SU-DHL-6 (cell line): ENCODE measurements at regions not wholly inside any gene's neighbourhood (a gene's known extent, or its start where the extent isn't known, plus 50 kb on each side); places are given as distances from the start of the nearest gene placed in this dataset.

ENCODE experiments used
- H2AFZ ChIP-seq: fragments of 200-600 bp; sonication (generic); 2 replicates; pipeline ENCODE4 v1.6.1; 2014; ENCODE audit warnings: low read depth, mild to moderate bottlenecking, moderate library complexity, mixed read lengths, antibody characterized with exemption, low read length; ENCODE audit not compliant: severe bottlenecking
- H3F3A ChIP-seq: fragments of 200-600 bp; shearing (Covaris generic); 2 replicates; pipeline ENCODE4 v1.6.0; 2016; ENCODE audit warnings: antibody characterized with exemption, mild to moderate bottlenecking; ENCODE audit not compliant: insufficient read depth
- H3K27ac ChIP-seq: fragments of 200-600 bp; sonication (generic); 2 replicates; pipeline ENCODE4 v1.5.1; 2016; ENCODE audit warnings: low read depth, mild to moderate bottlenecking, low read length, moderate library complexity, mixed read lengths
- H3K27me3 ChIP-seq: fragments of 200-600 bp; sonication (generic), shearing (Covaris generic); 2 replicates; pipeline ENCODE4 v1.6.0; 2014; ENCODE audit warnings: mild to moderate bottlenecking, low read length
- H3K36me3 ChIP-seq: fragments of 200-600 bp; sonication (generic); 2 replicates; pipeline ENCODE4 v1.6.1; 2014; ENCODE audit warnings: mild to moderate bottlenecking, low read length, mixed read lengths
- H3K4me2 ChIP-seq: fragments of 300-600, 200-600 bp; shearing (Covaris generic), sonication (generic); 2 replicates; pipeline ENCODE4 v1.6.0; 2014; ENCODE audit warnings: low read length, low read depth, mild to moderate bottlenecking; ENCODE audit not compliant: poor library complexity, severe bottlenecking
- H3K4me3 ChIP-seq: fragments of 200-600 bp; sonication (generic); 2 replicates; pipeline ENCODE4 v1.5.1; 2014; ENCODE audit warnings: antibody characterized with exemption, low read length, mild to moderate bottlenecking, mixed read lengths; ENCODE audit not compliant: insufficient read depth, poor library complexity, severe bottlenecking
- H3K79me2 ChIP-seq: fragments of 200-600 bp; sonication (generic); 2 replicates; pipeline ENCODE4 v1.6.1; 2014; ENCODE audit warnings: mild to moderate bottlenecking, low read length, moderate library complexity; ENCODE audit not compliant: insufficient read depth
- H3K9ac ChIP-seq: fragments of 200-600 bp; sonication (generic); 2 replicates; pipeline ENCODE4 v1.7.0; 2014; ENCODE audit warnings: mild to moderate bottlenecking, low read length
- H3K9me2 ChIP-seq: fragments of 200-600 bp; sonication (generic); replicated peaks from 2 replicates; pipeline ENCODE4 v1.6.1; 2014; ENCODE audit warnings: low read length; ENCODE audit not compliant: insufficient read depth
- H3K9me3 ChIP-seq: fragments of 200-600 bp; sonication (generic); 2 replicates; pipeline ENCODE4 v1.6.1; 2014; ENCODE audit warnings: low read length, mixed read lengths; ENCODE audit not compliant: insufficient read depth
- H4K20me1 ChIP-seq: fragments of 200-600 bp; sonication (generic); 2 replicates; pipeline ENCODE4 v1.6.1; 2014; ENCODE audit warnings: low read depth, mild to moderate bottlenecking, antibody characterized with exemption, low read length, moderate library complexity, mixed read lengths
- EZH2phosphoT487 ChIP-seq: fragments of 200-600 bp; sonication (generic), shearing (Covaris generic); conservative IDR thresholded peaks from 2 replicates; pipeline ENCODE4 v1.6.1; 2018; ENCODE audit warnings: mild to moderate bottlenecking, antibody characterized with exemption, low read length, moderate library complexity, mixed read lengths
- TF ChIP-seq, protein P1 (sequence below): fragments of 200-600 bp; sonication (generic); IDR thresholded peaks from one replicate; pipeline ENCODE4 v1.5.1; 2017; ENCODE audit warnings: antibody characterized with exemption, mild to moderate bottlenecking, low read length, moderate library complexity; ENCODE audit not compliant: insufficient read depth, poor library complexity, severe bottlenecking

GRCh38 chr14:88998027-88998426 lies 173.6 kb downstream of the TTC8 start:
- no peak overlapping the region for H3K27ac ChIP-seq
- H3K27me3 ChIP-seq, result no peaks in the 10 kb centered on the region
- H3K36me3 ChIP-seq, result no peaks in the 10 kb centered on the region
- no peak overlapping the region for H3K4me3 ChIP-seq
- TF ChIP-seq, protein P1, sequence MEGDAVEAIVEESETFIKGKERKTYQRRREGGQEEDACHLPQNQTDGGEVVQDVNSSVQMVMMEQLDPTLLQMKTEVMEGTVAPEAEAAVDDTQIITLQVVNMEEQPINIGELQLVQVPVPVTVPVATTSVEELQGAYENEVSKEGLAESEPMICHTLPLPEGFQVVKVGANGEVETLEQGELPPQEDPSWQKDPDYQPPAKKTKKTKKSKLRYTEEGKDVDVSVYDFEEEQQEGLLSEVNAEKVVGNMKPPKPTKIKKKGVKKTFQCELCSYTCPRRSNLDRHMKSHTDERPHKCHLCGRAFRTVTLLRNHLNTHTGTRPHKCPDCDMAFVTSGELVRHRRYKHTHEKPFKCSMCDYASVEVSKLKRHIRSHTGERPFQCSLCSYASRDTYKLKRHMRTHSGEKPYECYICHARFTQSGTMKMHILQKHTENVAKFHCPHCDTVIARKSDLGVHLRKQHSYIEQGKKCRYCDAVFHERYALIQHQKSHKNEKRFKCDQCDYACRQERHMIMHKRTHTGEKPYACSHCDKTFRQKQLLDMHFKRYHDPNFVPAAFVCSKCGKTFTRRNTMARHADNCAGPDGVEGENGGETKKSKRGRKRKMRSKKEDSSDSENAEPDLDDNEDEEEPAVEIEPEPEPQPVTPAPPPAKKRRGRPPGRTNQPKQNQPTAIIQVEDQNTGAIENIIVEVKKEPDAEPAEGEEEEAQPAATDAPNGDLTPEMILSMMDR, result no peak
- TF ChIP-seq EZH2phosphoT487, result no peak
- no peaks in the 10 kb centered on the region for H3K9me2 ChIP-seq
- H3K9me3 ChIP-seq, result no peaks in the 10 kb centered on the region
- no peak overlapping the region for H3K9ac ChIP-seq
- no peak overlapping the region for H3K4me2 ChIP-seq
- H3K79me2 ChIP-seq, result no peaks in the 10 kb centered on the region
- no peaks in the 10 kb centered on the region for H4K20me1 ChIP-seq
- H3F3A ChIP-seq, result no peaks in the 10 kb centered on the region
- H2AFZ ChIP-seq, result no peak overlapping the region

- no peak overlapping the region for H3K9ac ChIP-seq
- TF ChIP-seq, protein P1, result no peak
- TF ChIP-seq EZH2phosphoT487, result no peak
Measured at GRCh38 chr14:88999137-88999536, 174.7 kb downstream of the TTC8 start.

GRCh38 chr14:89000007-89000942 lies 175.8 kb downstream of the TTC8 start:
- H3K27ac ChIP-seq, result no peak overlapping the region
- no peak overlapping the region for H3K9ac ChIP-seq
- no peaks in the 10 kb centered on the region for H3K9me2 ChIP-seq

More at GRCh38 chr14:88999137-88999536, 174.7 kb downstream of the TTC8 start:
- Histone ChIP-seq H3K4me3 (no peak overlapping the region), H3K79me2 (no peaks in the 10 kb centered on the region), H3K9me3 (no peaks in the 10 kb centered on the region), H2AFZ (no peak overlapping the region), H3K27me3 (no peaks in the 10 kb centered on the region), H3K4me2 (no peak overlapping the region), H3K36me3 (no peaks in the 10 kb centered on the region), H4K20me1 (no peaks in the 10 kb centered on the region), H3F3A (no peaks in the 10 kb centered on the region), H3K27ac (no peak overlapping the region), H3K9me2 (no peaks in the 10 kb centered on the region)

More at GRCh38 chr14:89000007-89000942, 175.8 kb downstream of the TTC8 start:
- Histone ChIP-seq H3K4me2 (no peak overlapping the region), H3F3A (no peaks in the 10 kb centered on the region), H3K36me3 (no peaks in the 10 kb centered on the region), H2AFZ (no peak overlapping the region), H3K27me3 (no peaks in the 10 kb centered on the region), H4K20me1 (no peaks in the 10 kb centered on the region), H3K4me3 (no peak overlapping the region), H3K9me3 (no peaks in the 10 kb centered on the region), H3K79me2 (no peaks in the 10 kb centered on the region)
- no peak for TF ChIP-seq EZH2phosphoT487
- TF ChIP-seq, protein P1, result no peak
